Heart right ventricle (tissue), 16 donors: ENCODE measurements at regions not wholly inside any gene's neighbourhood (a gene's known extent, or its start where the extent isn't known, plus 50 kb on each side); places are given as distances from the start of the nearest gene placed in this dataset.

Experiments
- ATAC-seq, 8 donors: fragments of 200-7000 bp; cut with Tn5 transposase; one replicate each; pipeline ENCODE4 v1.9.1; 2020; ENCODE audit warnings: mild to moderate bottlenecking in 8 of 8, moderate library complexity in 8 of 8, moderate number of reproducible peaks in 1 of 8
- DNase-seq, 2 donors: peaks; one replicate each; pipeline ENCODE4 v3.0.0-alpha.2; 2020
- H3K27ac ChIP-seq, 10 donors: fragments of 200-600 bp; sonication (generic) in 2 of 10; one replicate each; pipeline versions ENCODE4 v1.5.0 to v1.8.0; 2020 to 2022; ENCODE audit warnings: mild to moderate bottlenecking in 3 of 10
- H3K27me3 ChIP-seq, 7 donors: fragments of 200-600 bp; one replicate each; pipeline ENCODE4 v1.8.0; 2021 to 2022; ENCODE audit warnings: mild to moderate bottlenecking in 2 of 7
- H3K36me3 ChIP-seq, 9 donors: fragments of 200-600 bp; sonication (generic) in 1 of 9; one replicate each; pipeline versions ENCODE4 v1.5.0 to v1.8.0; 2020 to 2022; ENCODE audit warnings: mild to moderate bottlenecking in 2 of 9
- H3K4me1 ChIP-seq, 9 donors: fragments of 200-600 bp; sonication (generic) in 1 of 9; one replicate each; pipeline versions ENCODE4 v1.5.0 to v1.8.0; 2020 to 2022; ENCODE audit warnings: mild to moderate bottlenecking in 4 of 9
- H3K4me3 ChIP-seq, 10 donors: fragments of 200-600 bp; sonication (generic) in 2 of 10; one replicate each; pipeline versions ENCODE4 v1.5.0 to v1.8.0; 2020 to 2022; ENCODE audit warnings: mild to moderate bottlenecking in 7 of 10, moderate library complexity in 2 of 10
- H3K9me3 ChIP-seq, 11 donors: fragments of 200-600 bp in 10 of 11; sonication (generic) in 2 of 11; one replicate each; pipeline versions ENCODE4 v1.5.0 to v1.8.0; 2013 to 2022; ENCODE audit warnings: mild to moderate bottlenecking in 2 of 11, control low read depth in 1 of 11, moderate library complexity in 1 of 11
- WGBS, 2 donors: extraction: QIAGEN DNeasy Blood & Tissue Kit; methylation state at CpG; one replicate each; pipeline ENCODE4 v1.1.7; 2013; ENCODE audit warnings: inconsistent platforms in 1 of 2; 5-methylcytosine and 5-hydroxymethylcytosine counted together
- intact Hi-C, 10 donors: fragments of 100-400 bp; cut with DNase I; formaldehyde crosslinking; loops; one replicate each; pipeline versions ENCODE4 v1.11.1 to v1.14.2; 2022
- TF ChIP-seq, protein P1 (sequence below), 9 donors: fragments of 200-600 bp; sonication (generic) in 2 of 9; IDR thresholded peaks; one replicate each; pipeline versions ENCODE4 v1.5.0 to v1.8.0; 2021 to 2022; ENCODE audit warnings: antibody characterized with exemption in 9 of 9, mild to moderate bottlenecking in 5 of 9, moderate library complexity in 1 of 9
- donor health status: Arrhythmogenic right ventricular cardiomyopathy.
- donor health status: ischemic (EF 13 %, LVEDD 7.1; RV severe dilation, severe dysfunction).
- donor health status: healthy with polysubstance abuse.
- donor health status: DM: no; HTN: yes; CAD: no.
- donor health status: DM: no; HTN: no; CAD: no.
- donor health status: ischemic (EF 25% LVEDD 6.9; RV normal size, moderate dysfunction).
- donor health status: ischemic (EF 25% LVEDD 5.7; RV mildly dilated, moderate dysfunction).
- donor health status: healthy.
- donor health status: DM: yes; HTN: yes; CAD: no.
- donor health status: Ischemic cardiomyopathy.
- donor health status: ischemic (EF 35%, LVEDD 5.7; RV mildly dilated, moderate dysfunction).
- donor health status: nonischemic (EF 11% LVEDD 7.7; RV severe dilation, severe dysfunction).
- donor health status: DM: yes; HTN: yes; CAD: no.
- donor health status: PGD.
- donor health status: ischemic (EF 29% LVEDD 5.4; RV normal size, mild dysfunction).
- donor health status: nonischemic (EF 23%, LVEDD 6.1; RV moderate dilation, normal function).

DNA sequence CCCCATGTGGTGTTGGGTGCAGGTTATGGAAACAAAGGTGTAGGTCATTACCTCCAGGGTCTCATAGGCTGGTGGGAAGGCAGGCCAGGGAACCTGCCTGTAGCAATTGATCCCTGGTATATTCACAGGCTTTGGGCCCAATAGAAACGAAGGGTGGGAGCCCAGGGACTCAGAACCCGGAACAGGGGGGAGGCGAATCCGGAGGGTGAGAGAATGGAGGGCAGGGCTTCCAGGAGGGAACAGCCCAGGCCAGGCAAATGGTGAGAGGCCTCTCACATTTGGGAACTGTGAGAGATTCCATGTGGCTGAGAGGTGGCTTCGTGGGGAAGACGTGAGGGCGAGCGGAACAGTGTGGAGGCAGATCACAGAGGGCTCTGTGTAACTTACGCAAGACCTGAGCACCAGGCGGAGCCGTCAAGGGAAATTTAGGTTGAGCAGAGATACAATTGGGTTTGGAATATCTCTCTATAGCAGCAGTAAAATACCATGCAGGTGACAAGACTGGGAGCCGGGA, 267.1 kb downstream of the ERMARD start:
- TF ChIP-seq, protein P1, sequence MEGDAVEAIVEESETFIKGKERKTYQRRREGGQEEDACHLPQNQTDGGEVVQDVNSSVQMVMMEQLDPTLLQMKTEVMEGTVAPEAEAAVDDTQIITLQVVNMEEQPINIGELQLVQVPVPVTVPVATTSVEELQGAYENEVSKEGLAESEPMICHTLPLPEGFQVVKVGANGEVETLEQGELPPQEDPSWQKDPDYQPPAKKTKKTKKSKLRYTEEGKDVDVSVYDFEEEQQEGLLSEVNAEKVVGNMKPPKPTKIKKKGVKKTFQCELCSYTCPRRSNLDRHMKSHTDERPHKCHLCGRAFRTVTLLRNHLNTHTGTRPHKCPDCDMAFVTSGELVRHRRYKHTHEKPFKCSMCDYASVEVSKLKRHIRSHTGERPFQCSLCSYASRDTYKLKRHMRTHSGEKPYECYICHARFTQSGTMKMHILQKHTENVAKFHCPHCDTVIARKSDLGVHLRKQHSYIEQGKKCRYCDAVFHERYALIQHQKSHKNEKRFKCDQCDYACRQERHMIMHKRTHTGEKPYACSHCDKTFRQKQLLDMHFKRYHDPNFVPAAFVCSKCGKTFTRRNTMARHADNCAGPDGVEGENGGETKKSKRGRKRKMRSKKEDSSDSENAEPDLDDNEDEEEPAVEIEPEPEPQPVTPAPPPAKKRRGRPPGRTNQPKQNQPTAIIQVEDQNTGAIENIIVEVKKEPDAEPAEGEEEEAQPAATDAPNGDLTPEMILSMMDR (IDR thresholded peaks at IDR 0.05): no peak
- no peak overlapping the region for H3K4me3 ChIP-seq
- peaks cover 0 to 20% (median 12%) of the 10 kb centered on the region in 7 donors for H3K27me3 ChIP-seq
- H3K27ac ChIP-seq: peak overlapping the region in 1 of 10 donors; percentile 38
- no peaks in the 10 kb centered on the region for H3K9me3 ChIP-seq
- 92 to 94% methylated on average over 12 of the region's 12 CpGs for WGBS, 2 donors
- peaks cover 0 to 23% (median 9%) of the 10 kb centered on the region in 9 donors for H3K4me1 ChIP-seq
- H3K36me3 ChIP-seq: peaks cover 0 to 8% (median 0%) of the 10 kb centered on the region in 9 donors
- ATAC-seq (no peak), DNase-seq (no peak)
- intact Hi-C loops: no loop called here

DNA sequence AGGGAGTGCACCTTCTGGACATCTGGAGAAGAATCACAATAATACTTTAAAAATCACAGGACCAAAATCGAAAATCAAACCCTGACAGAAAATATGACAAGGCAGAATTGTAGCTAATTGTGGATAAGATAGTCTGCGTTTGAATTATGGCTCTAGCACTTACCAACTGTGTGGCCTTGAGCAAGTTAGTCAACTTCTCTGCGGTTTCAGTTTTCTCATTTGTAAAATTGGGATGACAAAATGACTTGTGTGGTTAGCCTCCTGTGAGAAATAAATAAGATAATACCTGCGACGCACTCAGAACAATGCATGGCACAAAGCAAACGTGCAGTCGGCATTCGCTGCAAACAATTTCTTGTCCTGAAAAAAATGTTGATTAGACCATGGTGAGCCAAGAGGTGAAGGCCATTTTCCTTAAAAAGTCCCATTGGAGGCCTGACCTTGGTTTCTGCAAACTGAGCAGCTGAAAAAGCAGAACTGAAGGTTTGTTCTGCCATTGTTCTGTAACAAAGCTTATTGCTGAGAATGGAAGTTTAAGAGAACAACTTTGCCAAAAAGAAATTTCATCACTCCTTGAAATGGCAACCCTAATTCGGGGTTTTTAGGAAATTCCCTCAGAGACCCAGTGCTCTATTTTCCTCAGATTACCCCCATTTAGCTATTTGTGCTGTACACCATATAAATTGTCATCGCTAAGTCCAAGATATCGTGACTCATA, 266.3 kb downstream of the ERMARD start:
- intact Hi-C loops: no loop called here
- 84 to 93% methylated on average over 11 of the region's 11 CpGs for whole genome bisulfite sequencing, 2 donors
- no peak overlapping the region for H3K4me3 ChIP-seq
- H3K27me3 ChIP-seq: peaks cover 0 to 13% (median 4%) of the 10 kb centered on the region in 7 donors
- peaks cover 0 to 17% (median 2%) of the 10 kb centered on the region in 9 donors for H3K4me1 ChIP-seq
- TF ChIP-seq, protein P1 (IDR thresholded peaks at IDR 0.05): no peak
- peaks cover 0 to 8% (median 0%) of the 10 kb centered on the region in 9 donors for H3K36me3 ChIP-seq
- peak overlapping the region in 1 of 10 donors; percentile 38 for H3K27ac ChIP-seq
- DNase-seq: no peak
- no peaks in the 10 kb centered on the region for H3K9me3 ChIP-seq
- no peak for ATAC-seq

DNA sequence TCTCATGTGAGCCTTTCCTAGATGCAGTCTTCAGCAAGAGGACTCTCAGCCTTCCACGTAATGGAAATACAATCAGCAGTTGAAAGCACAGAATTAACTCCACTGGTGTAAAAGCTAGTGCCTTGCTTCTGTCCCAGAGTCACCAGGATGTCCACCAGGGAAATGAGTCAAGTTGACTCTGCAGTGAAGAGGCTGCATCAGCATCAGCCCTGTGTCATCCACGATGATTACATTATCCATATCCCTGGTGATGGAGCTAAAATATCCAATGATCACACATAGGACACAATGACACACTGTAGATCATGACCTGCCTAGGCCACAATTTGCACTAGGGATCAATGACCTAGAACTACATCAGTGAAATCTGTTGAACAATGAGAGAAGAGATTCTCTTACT, 262.4 kb downstream of the ERMARD start:
- H3K4me3 ChIP-seq: no peak overlapping the region
- DNase-seq: no peak
- peaks cover 0 to 8% (median 0%) of the 10 kb centered on the region in 9 donors for H3K36me3 ChIP-seq
- no peak overlapping the region for H3K27ac ChIP-seq
- peaks cover 0 to 7% (median 0%) of the 10 kb centered on the region in 7 donors for H3K27me3 ChIP-seq
- intact Hi-C loops: loop anchor here in 3 of 10 donors (5.0 kb wide), 3 partner anchors 118 to 263 kb away; no protein-coding TSS in a partner anchor
- H3K4me1 ChIP-seq: peaks cover 6 to 30% (median 15%) of the 10 kb centered on the region in 9 donors
- TF ChIP-seq, protein P1 (IDR thresholded peaks at IDR 0.05): no peak
- no peak for ATAC-seq
- WGBS, 2 donors: 91 to 92% methylated on average over 2 of the region's 2 CpGs
- no peaks in the 10 kb centered on the region for H3K9me3 ChIP-seq

DNA sequence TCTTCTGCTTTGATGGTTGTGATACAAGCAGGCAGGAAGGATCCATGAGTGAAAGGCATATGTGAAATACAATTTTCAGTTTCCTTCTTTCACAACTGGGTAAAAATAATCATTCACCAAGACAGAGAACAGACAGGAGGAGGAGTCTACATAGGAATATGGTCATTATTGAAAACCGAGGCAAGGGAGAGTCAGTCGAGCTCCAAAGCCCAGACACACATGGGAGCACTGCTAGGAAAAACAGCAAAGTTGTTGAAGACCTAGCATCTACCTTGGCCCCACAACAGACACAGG, 260.6 kb downstream of the ERMARD start:
- TF ChIP-seq, protein P1 (IDR thresholded peaks at IDR 0.05): no peak
- H3K9me3 ChIP-seq: no peaks in the 10 kb centered on the region
- H3K4me1 ChIP-seq: peaks cover 6 to 19% (median 15%) of the 10 kb centered on the region in 9 donors
- intact Hi-C loops: loop anchor here in 3 of 10 donors (5.0 kb wide), 3 partner anchors 120 to 265 kb away; no protein-coding TSS in a partner anchor
- H3K36me3 ChIP-seq: peaks cover 0 to 8% (median 0%) of the 10 kb centered on the region in 9 donors
- DNase-seq (no peak), ATAC-seq (no peak)
- 72 to 87% methylated on average over 2 of the region's 2 CpGs for WGBS, 2 donors
- no peak overlapping the region for H3K4me3 ChIP-seq
- H3K27me3 ChIP-seq: peaks cover 0 to 7% (median 0%) of the 10 kb centered on the region in 7 donors
- H3K27ac ChIP-seq: peak overlapping the region in 7 of 10 donors; percentile 12 to 82 (median 67)
